Epithelial cell of prostate (primary cell): ENCODE measurements at regions not wholly inside any gene's neighbourhood (a gene's known extent, or its start where the extent isn't known, plus 50 kb on each side); places are given as distances from the start of the nearest gene placed in this dataset.
A peak's percentile ranks its signal among the peaks of the same experiment; 100 is the strongest.
"Not testable (repeated sequence)": the region's sequence is repeated elsewhere in the genome, so short reads cannot be mapped to it uniquely, and the experiment has no call there.

Experiments
- DNase-seq: peaks from one replicate; pipeline ENCODE4 v3.0.0-alpha.2; 2011; ENCODE audit warnings: low read depth, low spot score
- H3K27ac ChIP-seq: fragments of 450-650 bp; 2 replicates; pipeline ENCODE4 v1.5.1; 2017; ENCODE audit warnings: mild to moderate bottlenecking

DNA sequence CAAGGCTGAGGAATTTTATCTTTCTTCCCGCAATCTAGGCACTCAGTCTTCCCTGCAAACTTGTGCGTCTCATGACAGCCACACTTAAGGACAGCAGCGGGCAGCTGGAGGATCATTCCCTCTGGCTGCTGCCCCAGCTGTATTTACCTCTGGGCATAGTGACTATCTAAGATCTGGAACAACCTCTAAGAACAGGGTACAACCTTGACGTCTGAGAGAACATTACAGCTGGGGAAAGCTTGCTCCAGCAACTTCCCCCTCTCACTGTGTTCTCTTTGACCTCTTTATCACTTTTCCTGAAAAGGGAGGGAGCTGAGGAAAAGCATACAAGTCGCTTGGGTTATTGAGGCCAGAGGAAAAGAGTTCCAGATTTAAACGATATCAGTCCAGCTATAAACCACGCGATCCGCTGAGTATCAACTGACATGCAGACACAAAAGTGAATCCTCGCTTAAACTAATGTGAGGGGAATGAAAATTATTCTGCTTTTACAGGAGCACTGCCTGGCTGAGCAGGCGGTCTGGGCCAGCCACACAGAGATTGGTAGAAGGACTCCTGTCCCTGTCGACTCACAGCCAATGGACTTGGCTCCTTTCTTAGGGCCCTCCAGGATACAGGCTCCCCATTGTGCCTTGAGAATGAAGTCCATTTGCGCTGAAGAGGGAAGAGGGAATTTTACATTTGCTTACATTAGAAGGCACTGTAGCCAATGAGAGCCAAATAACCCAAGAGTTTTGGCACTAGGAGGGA, 153.3 kb downstream of the QRSL1 start:
- DNase-seq = no peak
- peak overlapping the region; percentile 54 for H3K27ac ChIP-seq

DNA sequence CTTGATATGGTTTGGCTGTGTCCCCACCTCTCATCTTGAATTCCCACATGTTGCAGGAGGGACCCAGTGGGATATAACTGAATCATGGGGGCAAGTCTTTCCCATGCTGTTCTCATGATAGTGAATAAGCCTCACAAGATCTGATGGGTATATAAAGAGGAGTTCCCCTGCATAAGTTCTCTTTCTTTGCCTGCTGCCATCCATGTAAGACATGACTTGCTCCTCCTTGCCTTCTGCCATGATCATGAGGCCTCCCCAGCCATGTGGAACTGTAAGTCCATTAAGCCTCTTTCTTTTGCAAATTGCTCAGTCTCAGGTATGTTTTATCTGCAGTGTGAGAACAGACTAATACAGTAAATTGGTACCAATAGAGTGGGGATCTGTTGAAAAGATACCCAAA, 150.2 kb downstream of the QRSL1 start:
- DNase-seq = not testable (repeated sequence)

DNA sequence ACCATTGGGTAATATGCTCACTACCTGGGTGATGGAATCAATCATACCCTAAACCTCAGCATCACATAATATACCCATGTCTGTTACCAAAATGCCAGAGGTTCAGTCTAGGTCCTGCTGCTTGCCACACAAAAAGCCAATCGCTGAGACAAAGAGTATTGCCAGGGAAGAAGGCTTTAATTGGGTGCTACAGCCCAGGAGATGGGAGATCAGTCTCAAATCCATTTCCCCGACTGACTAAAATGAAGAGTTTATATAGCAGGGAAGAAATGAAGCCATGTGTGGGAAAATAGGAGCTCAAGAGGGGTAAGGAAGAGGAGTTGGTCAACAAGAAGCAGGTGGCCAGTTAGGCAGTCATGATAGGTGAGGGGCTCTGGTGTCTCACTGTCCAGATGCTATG, 149.6 kb downstream of the QRSL1 start:
- no peak overlapping the region for H3K27ac ChIP-seq
- DNase-seq = no peak

More for the DNA sequence above, 150.2 kb downstream of the QRSL1 start:
- not testable (repeated sequence) for H3K27ac ChIP-seq

DNA sequence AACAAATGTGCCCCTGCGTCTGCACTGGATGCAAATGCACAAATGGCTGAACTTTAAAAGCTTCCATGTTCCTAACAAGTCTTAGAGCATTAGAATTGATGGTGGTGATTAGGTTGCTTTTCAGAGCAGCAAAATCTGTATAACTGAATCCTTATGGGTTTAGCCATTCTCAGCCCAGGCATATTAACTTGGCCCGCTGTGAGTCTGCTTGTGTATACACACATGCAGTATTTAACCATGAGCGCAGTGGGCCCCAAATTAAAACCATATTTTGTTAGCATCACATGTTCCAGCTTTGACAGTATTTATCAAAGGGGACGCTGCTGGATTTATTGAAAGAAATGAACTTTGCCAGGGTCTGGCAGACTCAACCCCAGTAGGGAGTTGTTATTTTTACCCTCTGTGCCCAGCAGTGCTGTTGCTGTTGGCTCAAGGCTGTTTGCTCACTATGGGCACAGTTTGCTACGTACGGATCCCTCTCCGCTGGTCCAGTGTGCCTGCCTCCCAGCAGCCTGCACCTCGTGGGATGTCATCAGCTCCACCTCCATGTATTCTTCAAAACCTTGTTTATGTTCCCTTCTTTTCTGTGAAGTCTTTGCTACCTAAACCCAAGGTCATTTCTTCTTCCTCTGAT, 144.7 kb downstream of the QRSL1 start:
- DNase-seq = no peak
- peak overlapping the region; percentile 14 for H3K27ac ChIP-seq

DNA sequence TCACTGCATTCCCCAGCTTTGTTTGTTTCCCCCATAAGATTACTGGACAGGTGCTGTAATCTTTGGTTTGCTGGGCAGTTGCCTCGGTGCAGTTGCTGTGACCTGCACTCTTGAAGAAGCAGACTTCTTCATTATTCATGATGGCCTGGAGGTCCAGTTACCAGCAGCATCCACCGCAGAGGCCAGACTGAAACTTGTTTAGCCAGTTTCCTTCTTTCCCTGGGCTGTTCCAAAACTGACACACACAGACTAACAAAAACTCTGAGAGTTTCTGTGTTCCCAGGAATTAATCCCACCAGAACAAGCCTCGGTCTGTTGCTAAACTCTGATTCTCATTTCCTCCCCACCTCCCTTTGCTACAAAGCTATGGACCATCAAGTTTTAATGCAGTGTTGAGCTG, 144.1 kb downstream of the QRSL1 start:
- peak overlapping the region; percentile 14 for H3K27ac ChIP-seq
- DNase-seq = peak; percentile 79

DNA sequence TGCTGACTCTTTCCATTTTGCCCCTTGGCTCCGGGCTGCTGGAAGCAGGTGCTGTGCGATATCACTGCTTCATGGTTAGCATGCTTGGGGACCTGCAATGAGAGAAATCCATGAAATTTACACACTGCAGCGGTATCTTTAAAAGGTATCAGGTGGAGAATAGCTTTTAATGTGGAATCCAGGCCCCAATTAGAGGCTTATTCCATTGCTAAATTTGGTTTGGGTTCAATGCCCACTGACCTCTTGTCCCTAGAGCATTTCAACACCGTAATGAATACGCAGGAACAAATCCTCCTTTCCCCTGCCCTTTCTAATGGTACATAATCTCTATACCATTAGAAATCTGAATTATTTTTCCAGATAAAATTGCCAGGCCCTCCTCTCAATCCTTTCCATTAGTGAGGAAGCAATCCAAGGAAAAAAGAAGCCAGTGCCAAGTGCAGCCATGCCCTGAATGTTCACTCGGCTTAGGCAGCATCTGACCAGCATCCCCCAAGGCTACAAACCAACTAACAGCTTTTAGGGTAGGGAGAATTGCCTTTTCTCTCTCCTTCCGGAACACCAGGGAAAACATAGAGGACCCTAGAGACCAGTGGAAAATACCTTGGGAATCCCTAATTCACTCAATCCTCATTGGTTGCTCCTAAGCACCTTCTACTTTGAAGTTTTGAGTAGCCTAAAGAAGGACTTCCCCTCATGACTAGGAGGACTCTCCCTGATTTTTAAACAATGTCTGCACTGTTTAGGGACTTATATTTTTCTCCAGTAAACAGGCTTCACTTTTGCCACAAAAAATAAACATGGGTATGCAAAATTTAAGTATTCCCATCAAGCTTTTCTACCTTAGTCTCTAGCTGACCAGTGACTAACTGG, 143.1 kb downstream of the QRSL1 start:
- no peak overlapping the region for H3K27ac ChIP-seq

DNA sequence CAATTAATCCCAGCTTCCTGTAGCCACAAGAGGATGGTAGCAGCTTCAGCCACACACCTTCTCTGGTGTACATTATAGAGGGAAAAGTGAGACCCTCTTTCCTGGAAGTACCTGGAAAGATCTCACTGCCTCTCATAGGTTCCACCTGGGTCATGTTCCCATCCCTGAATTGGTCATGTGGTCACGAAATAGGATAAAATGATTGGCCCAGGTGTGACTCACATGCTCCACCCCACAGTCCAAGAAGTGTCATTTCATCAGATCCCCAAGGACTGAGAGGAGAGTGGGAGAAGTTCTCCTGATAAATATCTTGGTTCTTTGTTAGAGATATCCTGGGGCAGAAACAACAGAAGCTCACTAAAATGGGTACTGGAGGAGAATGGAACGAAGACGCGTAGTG, 142.4 kb downstream of the QRSL1 start:
- H3K27ac ChIP-seq = no peak overlapping the region
- DNase-seq = no peak

More for the DNA sequence above, 143.1 kb downstream of the QRSL1 start:
- no peak for DNase-seq

DNA sequence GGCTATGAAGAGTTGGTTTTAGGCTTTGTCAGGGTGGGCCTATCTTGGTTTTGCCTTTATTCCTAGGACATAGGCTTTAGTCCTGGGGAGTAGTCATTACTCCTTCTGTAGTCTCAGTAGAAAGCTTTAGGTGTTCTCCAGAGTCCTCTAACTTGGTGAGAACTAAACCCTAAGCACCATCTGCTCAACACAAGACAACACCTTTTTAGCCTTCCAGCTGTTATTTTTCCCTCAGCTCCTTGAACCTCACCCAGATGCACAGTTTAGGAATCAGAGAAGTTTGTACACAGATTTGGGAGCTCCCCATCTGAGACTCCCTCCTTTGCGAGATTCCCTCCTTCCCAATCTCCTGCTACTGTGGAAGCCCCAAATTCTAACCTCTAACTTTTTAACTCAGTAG, 141.3 kb downstream of the QRSL1 start:
- no peak overlapping the region for H3K27ac ChIP-seq
- DNase-seq = no peak

DNA sequence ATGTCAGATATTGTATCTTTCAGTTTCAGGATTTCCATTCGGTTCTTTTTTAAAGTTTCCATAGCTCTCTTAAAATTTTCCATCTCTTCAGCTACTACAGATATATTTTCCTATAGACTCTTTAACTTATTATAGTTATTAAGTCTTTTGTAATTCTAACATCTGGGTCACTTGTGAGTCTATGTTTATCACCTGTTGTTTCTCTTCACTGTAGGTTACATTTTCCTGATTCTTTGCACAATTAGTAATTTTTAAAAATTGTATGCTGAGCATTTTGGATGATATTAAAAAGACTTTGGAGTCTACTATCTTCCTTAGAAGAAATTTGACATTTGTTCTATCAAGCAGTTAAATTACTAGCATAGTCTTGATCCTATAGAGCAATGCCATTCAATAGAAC, 140.7 kb downstream of the QRSL1 start:
- no peak overlapping the region for H3K27ac ChIP-seq
- no peak for DNase-seq

DNA sequence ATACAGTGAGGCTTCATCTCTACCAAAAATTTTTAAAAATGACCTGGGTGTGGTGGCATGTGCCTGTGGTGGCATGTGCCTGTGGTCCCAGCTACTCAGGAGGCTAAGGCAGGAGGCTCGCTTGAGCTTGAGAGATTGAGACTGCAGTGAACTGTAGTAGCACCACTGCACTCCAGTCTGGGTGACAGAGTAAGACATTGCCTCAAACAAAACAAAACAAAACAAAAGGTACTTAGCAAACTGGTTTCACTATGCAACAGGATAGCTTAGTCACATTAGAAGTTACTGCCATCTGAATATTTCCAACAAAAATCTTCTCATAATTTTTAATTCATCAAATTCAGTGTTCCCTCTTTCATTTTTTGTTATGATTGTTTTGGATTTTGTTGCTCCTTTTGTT, 137.9 kb downstream of the QRSL1 start:
- H3K27ac ChIP-seq = no peak overlapping the region
- peak; percentile 37 for DNase-seq

DNA sequence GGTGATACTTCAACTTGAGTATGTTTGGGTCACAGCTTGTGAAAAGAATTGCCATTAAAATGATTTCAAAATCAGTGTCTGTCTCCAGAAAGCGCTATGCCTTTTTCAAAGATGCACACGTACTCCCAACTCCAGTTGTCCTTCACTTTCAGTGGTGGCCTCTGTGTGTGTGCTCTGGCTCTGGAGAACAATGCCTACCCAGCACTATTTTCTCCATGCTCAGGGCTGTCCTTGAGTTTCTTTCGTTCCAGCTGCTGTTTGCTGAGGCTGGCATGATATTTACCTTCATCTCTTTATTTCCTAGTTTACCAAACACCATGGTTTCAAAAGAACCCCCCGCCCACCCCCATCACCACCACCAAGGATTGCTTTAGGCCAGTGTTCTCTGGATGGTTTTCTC, 136.8 kb downstream of the QRSL1 start:
- DNase-seq = no peak
- H3K27ac ChIP-seq = no peak overlapping the region

DNA sequence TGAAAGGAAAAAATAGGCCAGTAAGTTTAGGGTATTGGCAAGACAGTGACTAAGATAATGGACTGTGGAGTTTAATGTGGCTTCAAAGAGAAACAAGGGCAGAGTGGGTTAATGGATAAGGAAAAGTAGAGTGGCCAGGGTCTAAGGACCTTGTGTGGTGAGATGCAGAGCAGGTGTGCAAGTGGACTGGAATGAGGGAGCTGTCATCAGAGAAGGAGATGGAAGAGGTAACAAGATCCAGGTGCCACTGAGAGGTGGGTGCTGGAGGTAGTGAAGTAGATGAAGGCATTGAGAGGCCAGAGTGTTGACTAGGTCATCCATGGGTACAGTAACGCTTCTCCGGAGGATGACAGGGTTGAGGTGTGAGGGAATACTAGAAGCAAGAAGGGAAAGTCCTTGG, 136.1 kb downstream of the QRSL1 start:
- no peak for DNase-seq
- H3K27ac ChIP-seq = no peak overlapping the region

DNA sequence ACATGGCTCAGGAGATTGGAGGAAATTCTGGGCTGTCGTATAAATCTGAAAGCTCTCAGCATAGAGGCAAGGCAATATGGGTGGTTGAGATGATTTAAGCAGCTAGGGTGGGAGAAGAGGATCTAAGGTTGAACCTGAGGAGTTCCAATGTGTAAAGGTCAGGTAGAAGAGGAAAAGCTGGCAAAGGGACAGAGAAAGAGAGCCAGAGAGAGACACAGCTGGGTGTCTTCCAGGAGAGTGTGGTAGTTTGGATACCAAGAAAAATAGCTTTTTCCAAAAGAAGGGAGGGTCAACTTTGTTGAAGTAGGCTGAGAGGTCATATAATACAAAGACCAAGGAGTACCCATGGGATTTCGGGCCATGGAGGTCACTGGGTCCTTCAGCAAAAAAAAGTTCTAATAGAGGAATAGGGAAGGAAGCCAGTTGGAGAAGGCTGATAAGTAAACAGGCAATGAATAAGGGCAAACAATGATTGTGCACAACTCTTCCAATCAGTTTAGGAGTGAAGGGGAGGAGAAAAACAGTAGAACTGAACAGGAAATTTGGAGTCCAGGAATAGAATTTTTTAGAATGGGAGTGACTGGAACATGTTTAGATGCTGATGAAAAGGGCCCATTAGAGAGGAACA, 135.1 kb downstream of the QRSL1 start:
- DNase-seq = no peak
- no peak overlapping the region for H3K27ac ChIP-seq

DNA sequence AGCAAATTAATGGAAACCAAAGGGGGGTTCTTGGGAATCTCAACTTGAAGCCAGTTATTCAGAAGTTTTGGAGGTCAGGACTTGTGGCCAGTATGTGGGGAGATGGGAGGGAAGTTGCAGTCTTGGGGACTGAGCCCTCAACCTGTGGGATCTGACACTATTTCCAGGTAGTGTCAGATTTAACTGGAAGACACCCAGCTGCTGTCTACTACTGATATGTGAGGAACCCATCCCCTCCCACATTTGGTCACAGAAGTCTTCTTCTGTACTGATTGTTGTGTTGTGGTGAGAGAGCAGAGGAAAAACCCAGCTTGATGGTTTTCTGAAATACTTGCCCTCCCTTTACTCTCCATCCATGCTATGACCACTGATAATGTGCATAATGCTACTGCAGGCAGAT, 134.0 kb downstream of the QRSL1 start:
- no peak for DNase-seq
- H3K27ac ChIP-seq = no peak overlapping the region

DNA sequence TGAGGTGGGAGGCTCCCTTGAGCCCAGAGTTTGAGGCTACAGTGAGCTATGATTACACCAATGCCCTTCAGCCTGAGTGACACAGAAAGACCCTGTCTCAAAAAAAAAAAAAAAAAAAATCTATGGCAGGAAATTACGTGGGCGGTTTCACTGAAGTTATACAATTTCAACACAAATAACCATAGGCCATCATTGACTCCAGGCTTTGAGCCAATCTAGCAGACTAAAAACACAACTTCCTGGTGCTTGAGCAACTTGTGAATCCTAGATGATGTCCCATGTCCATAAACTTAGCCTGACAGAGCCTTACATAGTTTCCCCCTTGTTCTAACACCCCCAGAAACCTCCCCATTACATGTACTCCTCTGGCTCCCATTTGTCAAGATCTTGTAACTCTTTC, 131.8 kb downstream of the QRSL1 start:
- no peak overlapping the region for H3K27ac ChIP-seq
- DNase-seq = no peak

DNA sequence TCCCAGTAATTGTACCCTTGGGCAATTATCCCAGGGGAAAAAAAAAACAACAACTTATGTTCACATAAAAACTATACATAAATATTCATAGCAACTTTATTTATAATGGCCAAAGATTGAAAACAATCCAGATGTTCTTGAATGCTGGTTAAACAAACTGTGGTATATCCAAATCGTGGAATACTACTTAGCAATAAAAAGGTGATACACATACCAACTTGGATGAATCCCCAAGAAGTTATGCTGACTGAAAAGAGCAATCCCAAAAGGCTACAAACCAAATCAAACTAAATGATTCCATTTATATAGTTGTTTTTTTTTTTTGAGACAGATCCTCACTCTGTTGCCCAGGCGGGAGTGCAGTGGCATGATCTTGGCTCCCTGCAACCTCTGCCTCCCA, 129.7 kb downstream of the QRSL1 start:
- no peak for DNase-seq
- H3K27ac ChIP-seq = no peak overlapping the region

DNA sequence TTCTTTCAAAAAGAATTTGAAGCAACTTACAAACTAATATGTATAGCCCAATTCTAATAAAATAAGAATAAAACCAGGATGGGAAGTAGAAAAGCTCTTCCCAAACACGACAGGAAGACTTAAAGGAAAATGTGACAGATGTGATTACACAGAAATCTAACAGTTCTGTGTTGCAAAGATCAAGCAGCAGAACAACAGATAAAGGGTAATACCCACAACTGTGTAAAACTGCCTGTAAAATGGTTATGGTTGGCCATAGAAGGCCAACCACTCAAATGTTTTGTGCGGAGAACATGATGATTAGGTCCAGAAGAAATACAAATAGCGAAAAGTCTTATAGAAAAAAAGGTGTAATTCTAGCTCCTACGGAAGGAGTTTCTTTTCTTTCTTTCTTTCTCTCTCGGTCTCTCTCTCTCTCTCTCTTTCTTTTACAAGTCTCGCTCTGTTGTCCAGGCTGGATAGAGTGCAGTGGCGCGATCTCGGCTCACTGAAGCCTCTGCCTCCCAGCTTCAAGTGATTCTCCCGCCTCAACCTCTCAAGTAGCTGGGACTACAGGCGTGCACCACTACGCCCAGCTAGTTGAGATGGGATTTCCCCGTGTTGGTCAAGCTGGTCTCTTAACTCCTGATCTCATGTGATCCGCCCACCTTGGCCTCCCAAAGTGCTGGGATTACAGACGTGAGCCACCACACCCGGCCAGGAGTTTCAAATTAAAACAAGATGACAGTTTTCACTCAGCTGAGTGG, 128.5 kb downstream of the QRSL1 start:
- no peak overlapping the region for H3K27ac ChIP-seq
- DNase-seq = no peak

DNA sequence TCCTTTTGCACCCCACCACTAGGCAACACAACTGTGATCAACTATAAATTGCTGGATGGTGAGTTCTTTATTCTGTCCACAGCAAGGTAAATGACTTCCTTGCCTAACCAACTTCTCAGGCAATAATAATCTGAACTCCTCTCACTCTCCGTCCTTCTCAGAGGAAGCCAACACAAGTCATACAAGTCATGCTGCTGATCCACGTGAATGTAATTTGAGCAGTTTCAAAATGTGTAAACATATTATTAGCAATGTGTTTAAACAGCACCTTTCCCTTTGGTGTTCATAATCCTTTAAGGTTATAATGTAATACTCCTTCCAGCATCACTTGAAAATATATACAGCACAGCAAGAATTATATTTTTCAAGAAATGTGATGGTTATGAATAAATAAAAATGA, 127.9 kb downstream of the QRSL1 start:
- no peak for DNase-seq
- no peak overlapping the region for H3K27ac ChIP-seq

DNA sequence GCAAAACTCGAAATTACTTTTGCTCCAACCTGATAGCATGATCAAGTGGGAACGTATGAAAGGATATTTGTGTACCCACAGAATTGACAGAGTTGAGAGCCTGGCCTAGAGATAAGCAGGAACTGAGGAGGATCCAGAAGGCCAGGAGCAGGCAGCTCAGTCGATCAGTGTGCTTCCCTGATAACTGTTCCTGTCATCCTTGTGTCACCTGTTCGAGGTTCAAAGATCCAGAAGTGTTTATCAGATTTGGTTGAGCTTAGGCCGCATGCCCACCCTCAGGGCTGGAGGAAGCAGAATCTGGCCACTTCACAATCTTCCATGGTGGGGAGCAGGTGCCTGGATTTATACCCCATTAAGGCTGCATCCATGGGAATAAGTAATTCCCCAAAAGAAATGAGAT, 124.8 kb downstream of the QRSL1 start:
- H3K27ac ChIP-seq = no peak overlapping the region
- no peak for DNase-seq

DNA sequence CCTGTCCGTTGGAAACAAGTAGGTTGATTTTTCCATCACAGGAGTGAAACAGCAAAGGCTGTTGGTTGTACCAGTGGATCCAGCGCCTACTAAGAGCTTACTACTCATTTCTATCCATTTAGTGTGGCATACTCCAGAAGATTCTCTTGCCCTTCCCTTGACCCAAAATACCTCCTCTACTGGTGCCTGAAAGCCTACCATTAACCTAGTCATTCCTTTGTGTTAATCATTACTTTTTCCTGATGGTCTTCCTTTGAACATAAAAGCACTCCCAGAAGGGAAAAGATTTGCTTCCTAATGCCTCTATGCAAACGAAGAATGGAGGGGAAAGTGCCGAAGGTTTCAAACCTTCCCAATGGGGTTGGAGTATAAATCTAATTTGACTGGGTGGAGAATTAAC, 123.3 kb downstream of the QRSL1 start:
- DNase-seq = no peak
- H3K27ac ChIP-seq = peak overlapping the region; percentile 76
